Upper lobe of left lung (tissue), 6 donors: ENCODE measurements at regions not wholly inside any gene's neighbourhood (a gene's known extent, or its start where the extent isn't known, plus 50 kb on each side); places are given as distances from the start of the nearest gene placed in this dataset.

ENCODE experiments used
- ATAC-seq, 2 donors: fragments of 200-7000 bp; cut with Tn5 transposase; one replicate each; pipeline ENCODE4 v1.9.1; 2022; ENCODE audit warnings: mild to moderate bottlenecking in 2 of 2, moderate library complexity in 2 of 2; ENCODE audit not compliant: low FRiP score in 2 of 2
- DNase-seq, 2 donors: peaks; one replicate each; pipeline ENCODE4 v3.0.0-alpha.2; 2019 to 2020
- H3K27ac ChIP-seq, 4 donors: fragments of 200-600 bp; sonication (generic); one replicate each; pipeline ENCODE4 v1.5.1; 2016 to 2019
- H3K27me3 ChIP-seq, 4 donors: fragments of 200-600 bp; sonication (generic); one replicate each; pipeline ENCODE4 v1.5.1; 2017 to 2019
- H3K36me3 ChIP-seq, 4 donors: fragments of 200-600 bp; sonication (generic); one replicate each; pipeline ENCODE4 v1.5.1; 2016 to 2019
- H3K4me1 ChIP-seq, 4 donors: fragments of 200-600 bp; sonication (generic); one replicate each; pipeline ENCODE4 v1.5.1; 2018 to 2019
- H3K4me3 ChIP-seq, 4 donors: fragments of 200-600 bp; sonication (generic); one replicate each; pipeline ENCODE4 v1.5.1; 2017 to 2019; ENCODE audit warnings: mild to moderate bottlenecking in 2 of 4, moderate library complexity in 1 of 4
- H3K9me3 ChIP-seq, 4 donors: fragments of 200-600 bp; sonication (generic); one replicate each; pipeline ENCODE4 v1.5.1; 2018 to 2019
- CTCF ChIP-seq, 6 experiments: fragments of 450-650 bp in 4 of 6; fragments of 200-600 bp in 2 of 6; sonication (generic) in 2 of 6; IDR thresholded peaks; one replicate each; pipeline ENCODE4 v1.5.1; 2016 to 2019; ENCODE audit warnings: antibody characterized with exemption in 6 of 6
- EP300 ChIP-seq, 4 donors: sonication (generic); formaldehyde crosslinking; IDR thresholded peaks; one replicate each; pipeline ENCODE4 v1.5.1; 2017; ENCODE audit warnings: antibody characterized with exemption in 4 of 4, control low read depth in 2 of 4
- POLR2A ChIP-seq, 4 donors: fragments of 450-650 bp; IDR thresholded peaks; one replicate each; pipeline ENCODE4 v1.5.1; 2016 to 2017; ENCODE audit warnings: antibody characterized with exemption in 4 of 4, mild to moderate bottlenecking in 2 of 4
- POLR2AphosphoS5 ChIP-seq, 2 donors: sonication (generic); formaldehyde crosslinking; IDR thresholded peaks; one replicate each; pipeline ENCODE4 v1.5.1; 2017; ENCODE audit warnings: antibody characterized with exemption in 2 of 2
- WGBS, 2 donors: methylation state at CpG; one replicate each; pipeline ENCODE4 v1.1.5; 2017 to 2018; 5-methylcytosine and 5-hydroxymethylcytosine counted together
- donor health status: DM: no; HTN: no; CAD: no; lungs with moderate emphysema.
- donor health status: DM: no; HTN: yes; CAD: no; lungs with severe emphysema.

GRCh38 chr18:1571206-1571605 is 666.5 kb downstream of the ADCYAP1 start:
- H3K9me3 ChIP-seq = no peaks in the 10 kb centered on the region
- H3K27me3 ChIP-seq = no peaks in the 10 kb centered on the region
- TF ChIP-seq EP300 (IDR thresholded peaks at IDR 0.05) (no peak), CTCF (IDR thresholded peaks at IDR 0.05) (no peak), POLR2A (IDR thresholded peaks at IDR 0.05) (no peak), POLR2AphosphoS5 (IDR thresholded peaks at IDR 0.05) (no peak)
- no peak overlapping the region for H3K27ac ChIP-seq
- no peaks in the 10 kb centered on the region for H3K36me3 ChIP-seq
- DNase-seq = no peak
- H3K4me3 ChIP-seq = no peak overlapping the region
- no peaks in the 10 kb centered on the region for H3K4me1 ChIP-seq
- whole genome bisulfite sequencing, 2 donors = 71 to 87% methylated on average over 2 of the region's 2 CpGs
- ATAC-seq = no peak

GRCh38 chr18:1573732-1574131 is 669.1 kb downstream of the ADCYAP1 start:
- WGBS, 2 donors = 57 to 63% methylated on average over 5 of the region's 5 CpGs
- Histone ChIP-seq H3K4me3 (no peak overlapping the region), H3K9me3 (no peaks in the 10 kb centered on the region), H3K36me3 (no peaks in the 10 kb centered on the region), H3K4me1 (no peaks in the 10 kb centered on the region), H3K27ac (no peak overlapping the region), H3K27me3 (no peaks in the 10 kb centered on the region)
- ATAC-seq = no peak
- no peak for DNase-seq
- no peak for TF ChIP-seq EP300 (IDR thresholded peaks at IDR 0.05)

GRCh38 chr18:1575084-1575483 is 670.4 kb downstream of the ADCYAP1 start:
- Histone ChIP-seq H3K27me3 (no peaks in the 10 kb centered on the region), H3K4me3 (no peak overlapping the region), H3K9me3 (no peaks in the 10 kb centered on the region), H3K36me3 (no peaks in the 10 kb centered on the region), H3K4me1 (no peaks in the 10 kb centered on the region), H3K27ac (no peak overlapping the region)
- ATAC-seq (no peak), DNase-seq (no peak)
- no peak for TF ChIP-seq POLR2A (IDR thresholded peaks at IDR 0.05)
- no peak for TF ChIP-seq POLR2AphosphoS5 (IDR thresholded peaks at IDR 0.05)
- no peak for TF ChIP-seq EP300 (IDR thresholded peaks at IDR 0.05)
- no peak for TF ChIP-seq CTCF (IDR thresholded peaks at IDR 0.05)
- WGBS, 2 donors = 66 to 70% methylated on average over 3 of the region's 3 CpGs

GRCh38 chr18:1578505-1578904 is 673.8 kb downstream of the ADCYAP1 start:
- Histone ChIP-seq H3K9me3 (no peaks in the 10 kb centered on the region), H3K27me3 (no peaks in the 10 kb centered on the region), H3K4me1 (no peaks in the 10 kb centered on the region), H3K27ac (no peak overlapping the region), H3K36me3 (no peaks in the 10 kb centered on the region), H3K4me3 (no peak overlapping the region)
- 56 to 65% methylated on average over 6 of the region's 6 CpGs for WGBS, 2 donors
- ATAC-seq (peak in 1 of 2 donors; percentile 19), DNase-seq (no peak)
- TF ChIP-seq POLR2A (IDR thresholded peaks at IDR 0.05) (no peak), POLR2AphosphoS5 (IDR thresholded peaks at IDR 0.05) (no peak), CTCF (IDR thresholded peaks at IDR 0.05) (no peak), EP300 (IDR thresholded peaks at IDR 0.05) (no peak)

- ATAC-seq = no peak
- 50 to 57% methylated on average over 1 of the region's 1 CpG for WGBS, 2 donors
- no peak overlapping the region for H3K27ac ChIP-seq
- H3K4me1 ChIP-seq = no peaks in the 10 kb centered on the region
- no peak overlapping the region for H3K4me3 ChIP-seq
- H3K9me3 ChIP-seq = no peaks in the 10 kb centered on the region
- no peaks in the 10 kb centered on the region for H3K36me3 ChIP-seq
- DNase-seq = no peak
- H3K27me3 ChIP-seq = no peaks in the 10 kb centered on the region
- TF ChIP-seq CTCF (IDR thresholded peaks at IDR 0.05) (no peak), EP300 (IDR thresholded peaks at IDR 0.05) (no peak), POLR2A (IDR thresholded peaks at IDR 0.05) (no peak), POLR2AphosphoS5 (IDR thresholded peaks at IDR 0.05) (no peak)
Observed at GRCh38 chr18:1581581-1581980, 676.9 kb downstream of the ADCYAP1 start.
